Heart left ventricle (tissue), 16 donors: ENCODE measurements at regions not wholly inside any gene's neighbourhood (a gene's known extent, or its start where the extent isn't known, plus 50 kb on each side); places are given as distances from the start of the nearest gene placed in this dataset.
A peak's percentile ranks its signal among the peaks of the same experiment; 100 is the strongest.

Experiments
- ATAC-seq, 4 donors: fragments of 200-7000 bp; cut with Tn5 transposase; one replicate each; pipeline ENCODE4 v1.9.1; 2020 to 2022; ENCODE audit warnings: moderate library complexity in 4 of 4, mild to moderate bottlenecking in 3 of 4, moderate number of reproducible peaks in 1 of 4
- DNase-seq, 5 donors: peaks; one replicate each; pipeline ENCODE4 v3.0.0-alpha.2; 2020
- H3K27ac ChIP-seq, 12 donors: fragments of 200-600 bp; sonication (generic) in 4 of 12; one replicate each; pipeline versions ENCODE4 v1.5.0 to v1.8.0; 2016 to 2022; ENCODE audit warnings: mild to moderate bottlenecking in 2 of 12
- H3K27me3 ChIP-seq, 9 donors: fragments of 200-600 bp; sonication (generic) in 2 of 9; one replicate each; pipeline versions ENCODE4 v1.5.1 to v1.8.0; 2016 to 2022; ENCODE audit warnings: mild to moderate bottlenecking in 3 of 9
- H3K36me3 ChIP-seq, 9 donors: fragments of 200-600 bp; sonication (generic) in 2 of 9; one replicate each; pipeline versions ENCODE4 v1.5.0 to v1.8.0; 2018 to 2022; ENCODE audit warnings: mild to moderate bottlenecking in 2 of 9
- H3K4me1 ChIP-seq, 12 donors: fragments of 200-600 bp; sonication (generic) in 4 of 12; one replicate each; pipeline versions ENCODE4 v1.5.0 to v1.8.0; 2016 to 2022; ENCODE audit warnings: mild to moderate bottlenecking in 3 of 12
- H3K4me3 ChIP-seq, 12 donors: fragments of 200-600 bp; sonication (generic) in 4 of 12; one replicate each; pipeline versions ENCODE4 v1.5.0 to v1.8.0; 2017 to 2022; ENCODE audit warnings: mild to moderate bottlenecking in 9 of 12, moderate library complexity in 4 of 12
- H3K9me3 ChIP-seq, 12 donors: fragments of 200-600 bp; sonication (generic) in 4 of 12; one replicate each; pipeline versions ENCODE4 v1.5.0 to v1.8.0; 2016 to 2022; ENCODE audit warnings: mild to moderate bottlenecking in 1 of 12
- POLR2A ChIP-seq, 2 donors: fragments of 450-650 bp; IDR thresholded peaks; one replicate each; pipeline ENCODE4 v1.6.1; 2017; ENCODE audit warnings: antibody characterized with exemption in 2 of 2, mild to moderate bottlenecking in 2 of 2, moderate library complexity in 2 of 2
- WGBS, 4 donors: extraction: QIAGEN DNeasy Blood & Tissue Kit in 2 of 4; methylation state at CpG; one replicate each; pipeline versions ENCODE4 v1.1.5 to v1.1.7; 2013 to 2018; 5-methylcytosine and 5-hydroxymethylcytosine counted together
- intact Hi-C, 10 donors: fragments of 100-400 bp; cut with DNase I; formaldehyde crosslinking; loops; one replicate each; pipeline versions ENCODE4 v1.11.1 to v1.14.2; 2022
- TF ChIP-seq, protein P1 (sequence below), 12 donors: fragments of 200-600 bp; sonication (generic) in 4 of 12; IDR thresholded peaks; one replicate each; pipeline versions ENCODE4 v1.5.0 to v1.8.0; 2018 to 2022; ENCODE audit warnings: antibody characterized with exemption in 12 of 12, mild to moderate bottlenecking in 5 of 12
- donor health status: ischemic (EF 13 %, LVEDD 7.1; RV severe dilation, severe dysfunction).
- donor health status: healthy with polysubstance abuse.
- donor health status: DM: no; HTN: yes; CAD: no.
- donor health status: DM: no; HTN: no; CAD: no.
- donor health status: ischemic (EF 25% LVEDD 6.9; RV normal size, moderate dysfunction).
- donor health status: ischemic (EF 25% LVEDD 5.7; RV mildly dilated, moderate dysfunction).
- donor health status: healthy.
- donor health status: DM: yes; HTN: yes; CAD: no.
- donor health status: ischemic (EF 35%, LVEDD 5.7; RV mildly dilated, moderate dysfunction).
- donor health status: nonischemic (EF 11% LVEDD 7.7; RV severe dilation, severe dysfunction).
- donor health status: DM: yes; HTN: yes; CAD: no.
- donor health status: PGD.
- donor health status: ischemic (EF 29% LVEDD 5.4; RV normal size, mild dysfunction).
- donor health status: nonischemic (EF 23%, LVEDD 6.1; RV moderate dilation, normal function).

DNA sequence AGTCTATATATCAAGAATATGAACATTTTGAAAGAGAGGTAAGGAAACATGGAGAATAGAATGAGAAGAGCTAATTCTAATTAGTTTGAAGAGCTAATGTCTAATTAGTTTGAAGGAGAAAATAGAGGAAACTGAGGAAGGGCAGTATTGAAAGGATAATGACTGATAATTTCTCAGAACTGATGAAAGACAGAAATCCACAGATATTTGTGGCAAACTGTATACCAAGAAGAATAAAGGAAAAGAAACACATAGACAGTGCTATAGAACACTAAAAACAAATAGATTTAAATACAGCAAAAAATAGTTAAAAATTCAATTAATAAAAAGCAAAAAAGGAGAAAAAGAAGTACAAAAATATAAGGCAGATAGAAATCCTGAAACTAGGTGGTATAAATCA lies 354.4 kb downstream of the QKI start:
- Histone ChIP-seq H3K36me3 (no peaks in the 10 kb centered on the region), H3K9me3 (no peaks in the 10 kb centered on the region), H3K4me1 (peaks cover 0 to 25% (median 15%) of the 10 kb centered on the region in 12 donors), H3K27me3 (no peaks in the 10 kb centered on the region), H3K4me3 (no peak overlapping the region), H3K27ac (no peak overlapping the region)
- DNase-seq: no peak
- TF ChIP-seq, protein P1, sequence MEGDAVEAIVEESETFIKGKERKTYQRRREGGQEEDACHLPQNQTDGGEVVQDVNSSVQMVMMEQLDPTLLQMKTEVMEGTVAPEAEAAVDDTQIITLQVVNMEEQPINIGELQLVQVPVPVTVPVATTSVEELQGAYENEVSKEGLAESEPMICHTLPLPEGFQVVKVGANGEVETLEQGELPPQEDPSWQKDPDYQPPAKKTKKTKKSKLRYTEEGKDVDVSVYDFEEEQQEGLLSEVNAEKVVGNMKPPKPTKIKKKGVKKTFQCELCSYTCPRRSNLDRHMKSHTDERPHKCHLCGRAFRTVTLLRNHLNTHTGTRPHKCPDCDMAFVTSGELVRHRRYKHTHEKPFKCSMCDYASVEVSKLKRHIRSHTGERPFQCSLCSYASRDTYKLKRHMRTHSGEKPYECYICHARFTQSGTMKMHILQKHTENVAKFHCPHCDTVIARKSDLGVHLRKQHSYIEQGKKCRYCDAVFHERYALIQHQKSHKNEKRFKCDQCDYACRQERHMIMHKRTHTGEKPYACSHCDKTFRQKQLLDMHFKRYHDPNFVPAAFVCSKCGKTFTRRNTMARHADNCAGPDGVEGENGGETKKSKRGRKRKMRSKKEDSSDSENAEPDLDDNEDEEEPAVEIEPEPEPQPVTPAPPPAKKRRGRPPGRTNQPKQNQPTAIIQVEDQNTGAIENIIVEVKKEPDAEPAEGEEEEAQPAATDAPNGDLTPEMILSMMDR (IDR thresholded peaks at IDR 0.05): no peak
- TF ChIP-seq POLR2A (IDR thresholded peaks at IDR 0.05): no peak
- intact Hi-C loops: loop anchor here in 3 of 10 donors (5.0 to 10.0 kb wide), 3 partner anchors 57 to 188 kb away; no protein-coding TSS in a partner anchor
- ATAC-seq: no peak

DNA sequence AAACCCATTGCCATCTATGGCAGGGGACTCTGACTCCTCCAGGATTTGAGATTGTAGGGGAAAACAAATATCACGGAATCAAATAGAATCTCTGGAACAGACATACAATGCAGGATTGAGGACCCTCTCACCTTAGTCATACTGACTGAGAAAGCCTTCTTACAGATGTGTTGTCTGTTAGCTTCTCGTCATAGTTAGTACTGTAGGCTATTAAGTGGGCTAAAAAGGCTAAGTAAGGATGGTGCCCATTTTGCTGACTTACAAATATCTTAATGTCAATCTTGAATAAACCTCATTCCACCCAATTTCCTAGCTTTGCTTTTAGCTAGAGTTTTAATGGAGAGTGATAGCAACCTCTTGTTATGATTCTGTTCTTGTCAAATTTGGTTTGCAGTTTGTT lies 352.4 kb downstream of the QKI start:
- no peak for ATAC-seq
- no peaks in the 10 kb centered on the region for H3K36me3 ChIP-seq

DNA sequence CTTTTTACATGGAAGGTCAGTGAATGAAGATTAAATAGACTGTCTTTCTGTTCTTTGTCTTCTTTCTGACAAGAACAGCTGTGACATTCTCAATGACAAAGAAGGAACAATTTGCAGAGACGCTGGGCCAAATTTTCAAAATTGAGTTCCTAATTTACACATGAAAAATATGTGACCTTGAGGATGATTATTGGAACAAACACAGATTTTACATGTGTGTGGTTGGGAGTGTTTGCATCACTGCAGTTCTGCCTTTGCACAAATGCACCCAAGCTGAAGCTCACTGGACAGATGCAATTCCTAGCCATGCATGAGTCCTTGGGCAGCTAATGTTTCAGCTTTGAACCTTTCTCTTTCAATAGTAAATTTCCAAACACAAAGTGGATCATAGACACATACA lies 350.8 kb downstream of the QKI start:
- ATAC-seq (no peak), DNase-seq (no peak)
- intact Hi-C loops: loop anchor here in 3 of 10 donors (2.0 to 10.0 kb wide), 4 partner anchors 53 to 192 kb away; no protein-coding TSS in a partner anchor
- Histone ChIP-seq H3K9me3 (no peaks in the 10 kb centered on the region), H3K27ac (peak overlapping the region in 9 of 12 donors; percentile 19 to 72 (median 55)), H3K4me3 (no peak overlapping the region), H3K36me3 (no peaks in the 10 kb centered on the region), H3K4me1 (peaks cover 0 to 26% (median 15%) of the 10 kb centered on the region in 12 donors), H3K27me3 (no peaks in the 10 kb centered on the region)
- 46 to 52% (median 49%) methylated on average over 1 of the region's 1 CpG for WGBS, 4 donors
- TF ChIP-seq, protein P1 (IDR thresholded peaks at IDR 0.05): no peak
- TF ChIP-seq POLR2A (IDR thresholded peaks at IDR 0.05): no peak

More for the DNA sequence above, 352.4 kb downstream of the QKI start:
- no peaks in the 10 kb centered on the region for H3K27me3 ChIP-seq
- WGBS, 4 donors: 93 to 100% (median 98%) methylated on average over 2 of the region's 2 CpGs
- peak overlapping the region in 1 of 12 donors; percentile 40 for H3K27ac ChIP-seq
- intact Hi-C loops: loop anchor here in 3 of 10 donors (5.0 to 10.0 kb wide), 3 partner anchors 55 to 190 kb away; no protein-coding TSS in a partner anchor
- TF ChIP-seq, protein P1 (IDR thresholded peaks at IDR 0.05): no peak
- TF ChIP-seq POLR2A (IDR thresholded peaks at IDR 0.05): no peak
- no peaks in the 10 kb centered on the region for H3K9me3 ChIP-seq
- no peak for DNase-seq
- H3K4me1 ChIP-seq: peaks cover 0 to 26% (median 15%) of the 10 kb centered on the region in 12 donors
- no peak overlapping the region for H3K4me3 ChIP-seq

DNA sequence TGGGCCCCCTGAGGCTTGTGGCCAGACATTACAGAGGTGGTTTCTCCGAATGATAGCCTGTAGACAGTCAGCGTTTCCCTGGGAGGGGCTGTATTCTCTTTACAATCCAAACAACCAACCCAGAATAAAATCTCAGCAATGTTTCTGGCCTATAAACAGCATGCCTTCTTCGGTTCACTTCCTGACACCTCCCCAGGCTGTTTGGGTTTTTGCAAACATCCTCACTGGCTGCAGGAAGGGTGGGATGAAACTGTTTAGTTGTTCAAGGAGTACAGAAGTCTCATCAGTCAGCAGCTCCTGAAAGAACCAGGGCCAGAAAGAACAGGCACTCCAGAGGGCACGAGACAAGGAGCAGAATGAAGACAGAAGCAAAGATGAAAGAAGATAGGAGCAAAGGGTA lies 350.0 kb downstream of the QKI start:
- no peak for DNase-seq
- ATAC-seq: peak; percentile 50 to 79 (median 74)
- no peaks in the 10 kb centered on the region for H3K9me3 ChIP-seq
- H3K27ac ChIP-seq: peak overlapping the region in 10 of 12 donors; percentile 19 to 72 (median 54)
- intact Hi-C loops: loop anchor here in 4 of 10 donors (2.0 to 10.0 kb wide), 4 partner anchors 52 to 190 kb away; no protein-coding TSS in a partner anchor
- TF ChIP-seq, protein P1 (IDR thresholded peaks at IDR 0.05): no peak
- TF ChIP-seq POLR2A (IDR thresholded peaks at IDR 0.05): no peak
- peaks cover 0 to 26% (median 15%) of the 10 kb centered on the region in 12 donors for H3K4me1 ChIP-seq
- H3K27me3 ChIP-seq: no peaks in the 10 kb centered on the region
- H3K4me3 ChIP-seq: no peak overlapping the region
- no peaks in the 10 kb centered on the region for H3K36me3 ChIP-seq
- WGBS, 4 donors: 16 to 30% (median 22%) methylated on average over 4 of the region's 4 CpGs
